ENCODE measurements at regions not wholly inside any gene's neighbourhood (a gene's known extent, or its start where the extent isn't known, plus 50 kb on each side); places are given as distances from the start of the nearest gene placed in this dataset.
"Not testable (repeated sequence)": the region's sequence is repeated elsewhere in the genome, so short reads cannot be mapped to it uniquely, and the experiment has no call there.

DNA sequence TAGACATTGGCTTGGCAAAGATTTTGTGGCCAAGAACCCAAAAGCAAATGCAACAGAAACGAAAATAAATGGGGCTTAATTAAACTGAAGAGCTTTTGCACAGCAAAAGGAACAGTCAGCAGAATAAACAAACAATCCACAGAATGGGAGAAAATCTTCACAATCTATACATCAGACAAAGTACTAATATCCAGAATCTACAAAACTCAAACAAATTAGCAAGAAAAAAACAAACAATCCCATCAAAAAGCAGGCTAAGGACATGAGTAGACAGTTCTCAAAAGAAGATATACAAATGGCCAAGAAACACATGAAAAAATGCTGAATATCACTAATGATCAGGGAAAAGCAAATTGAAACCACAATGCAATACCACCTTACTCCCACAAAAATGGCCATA is 81.7 kb downstream of the TMEM212 start:
- not testable (repeated sequence) for TF ChIP-seq CTCF, POLR2A, POLR2AphosphoS5 (IDR thresholded peaks at IDR 0.05)

Measured in prostate gland (tissue), 2 donors.